GM13976 (cell line): ENCODE measurements at regions not wholly inside any gene's neighbourhood (a gene's known extent, or its start where the extent isn't known, plus 50 kb on each side); places are given as distances from the start of the nearest gene placed in this dataset.
"Not testable (repeated sequence)": the region's sequence is repeated elsewhere in the genome, so short reads cannot be mapped to it uniquely, and the experiment has no call there.

Experiments used
- DNase-seq: peaks from one replicate; pipeline ENCODE4 v3.0.0; 2012; ENCODE audit warnings: low spot score
- CTCF ChIP-seq: IDR thresholded peaks from 2 replicates; pipeline ENCODE4 v1.5.1; 2012; ENCODE audit warnings: borderline replicate concordance, mild to moderate bottlenecking; ENCODE audit not compliant: insufficient read depth; ENCODE audit errors: extremely low read depth, missing control alignments, control extremely low read depth
- in situ Hi-C: fragments of 300-500 bp; cut with MboI; formaldehyde crosslinking; loops from one replicate; pipeline ENCODE4 v1.12.0; 2022; ENCODE audit warnings: low sequenced_read_pairs, mixed read lengths, inconsistent platforms; ENCODE audit not compliant: unreplicated experiment

GRCh38 chr15:25094519-25094918 is 139.7 kb downstream of the SNRPN start:
- no peak for DNase-seq
- in situ Hi-C loops: no loop called here
- TF ChIP-seq CTCF: no peak

- no peak for DNase-seq
- in situ Hi-C loops: no loop called here
- no peak for TF ChIP-seq CTCF
Observed at GRCh38 chr15:25095179-25095578, 140.4 kb downstream of the SNRPN start.

GRCh38 chr15:25099966-25100365 is 145.2 kb downstream of the SNRPN start:
- in situ Hi-C loops, DNase-seq: not testable (repeated sequence)

GRCh38 chr15:25106209-25106608 is 151.4 kb downstream of the SNRPN start:
- in situ Hi-C loops: no loop called here
- TF ChIP-seq CTCF: no peak
- no peak for DNase-seq

- in situ Hi-C loops: no loop called here
- no peak for DNase-seq
- TF ChIP-seq CTCF: no peak
Observed at GRCh38 chr15:25133804-25134203, 179.0 kb downstream of the SNRPN start.

- no peak for DNase-seq
- no peak for TF ChIP-seq CTCF
- in situ Hi-C loops: no loop called here
Observed at GRCh38 chr15:25134546-25134945, 179.8 kb downstream of the SNRPN start.

GRCh38 chr15:25136119-25136518 is 181.3 kb downstream of the SNRPN start:
- TF ChIP-seq CTCF: peak; percentile 5
- DNase-seq: no peak
- in situ Hi-C loops: no loop called here
